AML-193 (cell line): ENCODE measurements at regions not wholly inside any gene's neighbourhood (a gene's known extent, or its start where the extent isn't known, plus 50 kb on each side); places are given as distances from the start of the nearest gene placed in this dataset.
"Not testable (repeated sequence)": the region's sequence is repeated elsewhere in the genome, so short reads cannot be mapped to it uniquely, and the experiment has no call there.

Experiments used
- DNase-seq, 2 experiments: peaks; one replicate each; lab custom pipeline; 2025; lab: John Stamatoyannopoulos, UW

DNA sequence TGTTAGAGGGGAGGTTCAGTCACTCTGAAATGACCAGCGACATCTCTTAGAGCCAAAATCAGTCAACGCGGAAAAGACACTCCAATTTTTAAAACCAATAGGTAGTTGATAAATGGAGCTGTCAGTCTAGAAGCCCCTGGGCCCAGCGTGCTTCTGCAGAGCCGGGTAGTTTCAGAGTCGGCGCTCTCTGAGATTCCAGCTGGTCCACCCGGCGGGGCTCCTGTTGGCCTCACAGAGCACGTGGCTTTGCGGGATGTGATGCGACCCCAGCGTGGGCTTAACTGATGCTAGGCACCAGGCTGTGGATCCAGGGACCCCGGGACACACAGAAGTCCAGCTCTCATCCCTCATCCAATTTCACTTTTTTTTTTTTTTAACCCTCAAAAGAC, 245.9 kb downstream of the BCL2L11 start:
- not testable (repeated sequence) for DNase-seq

DNA sequence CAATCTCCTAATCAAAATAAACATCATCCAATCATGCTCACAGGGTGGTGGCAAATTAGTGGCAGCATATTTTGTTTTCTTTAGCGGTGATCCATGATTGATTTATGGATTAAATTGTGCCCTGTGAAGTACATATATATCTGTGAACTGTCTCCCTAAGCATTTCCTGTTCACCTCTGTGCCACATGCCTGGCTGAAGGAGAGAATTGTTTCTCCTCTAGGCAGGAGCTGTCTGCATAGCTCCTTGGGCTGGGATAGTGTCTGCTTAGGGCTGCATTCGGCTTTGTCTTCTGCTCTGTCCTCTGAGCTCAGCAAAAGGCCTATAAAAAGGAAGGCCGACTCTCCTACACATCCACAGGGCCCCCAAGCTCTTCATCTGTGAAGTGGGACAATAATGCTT, 246.4 kb downstream of the BCL2L11 start:
- DNase-seq: not testable (repeated sequence)

DNA sequence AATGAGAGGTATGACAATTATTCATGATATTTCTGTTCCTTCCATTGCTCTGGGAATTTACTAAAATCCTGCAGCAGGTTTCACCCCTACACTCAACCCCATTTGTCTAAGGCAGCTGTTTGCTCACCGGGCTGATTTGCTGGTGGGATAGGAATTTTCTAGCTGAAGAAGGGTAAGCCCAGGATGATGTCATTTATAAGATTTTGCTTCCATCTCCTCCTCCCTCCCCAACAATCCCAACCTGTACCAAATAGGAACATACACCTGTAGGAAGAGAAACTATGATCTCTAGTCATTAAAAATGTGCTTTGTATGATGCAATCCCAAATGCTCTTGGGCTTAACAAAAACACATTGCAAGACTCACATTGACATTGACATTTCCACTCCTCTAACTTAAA, 247.2 kb downstream of the BCL2L11 start:
- DNase-seq: not testable (repeated sequence)

DNA sequence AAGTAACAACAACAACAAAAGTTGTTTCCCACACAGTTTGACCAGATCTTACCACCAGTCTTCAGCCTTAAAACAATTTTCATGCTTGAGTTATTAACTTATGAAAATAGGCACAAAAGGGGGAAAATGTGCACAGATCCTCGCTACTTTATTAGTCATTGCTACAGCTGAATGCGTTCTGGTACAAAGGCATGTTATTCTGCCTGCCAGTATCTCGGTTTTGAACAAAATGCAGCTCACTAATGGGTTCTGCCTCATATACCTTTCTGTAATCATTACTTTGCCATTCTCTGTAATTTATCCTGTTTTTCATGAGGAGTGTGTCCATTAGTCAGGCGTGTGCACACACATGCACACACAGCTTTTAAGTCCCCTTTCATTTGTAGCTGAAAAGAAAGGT, 247.6 kb downstream of the BCL2L11 start:
- not testable (repeated sequence) for DNase-seq

DNA sequence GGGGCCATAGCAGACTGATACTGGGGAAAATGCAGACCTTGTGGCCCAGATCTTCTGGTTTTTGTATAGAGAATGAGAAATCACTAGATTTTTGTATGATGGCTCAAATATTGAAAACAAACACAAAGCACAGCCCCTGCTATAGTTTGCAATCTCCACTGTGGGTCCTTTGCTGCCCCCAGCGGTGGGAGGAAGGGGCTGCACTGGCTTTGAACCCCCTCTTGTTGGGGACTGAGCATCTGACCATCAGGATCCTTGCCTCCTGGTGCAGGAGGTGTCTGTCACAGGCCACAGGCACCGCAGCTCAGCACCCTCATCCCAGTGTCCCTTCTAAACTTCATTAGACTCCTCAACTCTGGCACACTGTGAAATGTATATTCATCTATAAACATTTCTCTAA, 252.3 kb downstream of the BCL2L11 start:
- DNase-seq: not testable (repeated sequence)

DNA sequence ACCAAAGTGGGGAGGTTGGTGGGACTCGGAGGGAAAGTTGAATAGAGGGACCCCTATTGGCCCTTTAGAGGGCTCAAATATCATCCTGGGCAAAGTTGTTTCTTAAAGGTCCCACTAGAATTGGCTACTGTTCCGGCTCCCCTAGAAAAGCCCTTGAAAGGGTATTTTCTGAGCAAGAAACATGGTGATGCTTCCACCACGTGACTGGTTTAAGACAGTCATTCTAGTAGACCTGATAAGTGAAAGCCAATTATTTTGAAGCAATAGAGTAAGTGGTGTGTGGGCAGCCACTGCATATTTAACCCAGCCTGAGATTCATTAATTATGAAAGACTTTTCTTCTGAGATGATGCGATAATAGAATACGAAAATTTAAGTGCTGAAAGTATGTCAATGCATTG, 253.3 kb downstream of the BCL2L11 start:
- not testable (repeated sequence) for DNase-seq

DNA sequence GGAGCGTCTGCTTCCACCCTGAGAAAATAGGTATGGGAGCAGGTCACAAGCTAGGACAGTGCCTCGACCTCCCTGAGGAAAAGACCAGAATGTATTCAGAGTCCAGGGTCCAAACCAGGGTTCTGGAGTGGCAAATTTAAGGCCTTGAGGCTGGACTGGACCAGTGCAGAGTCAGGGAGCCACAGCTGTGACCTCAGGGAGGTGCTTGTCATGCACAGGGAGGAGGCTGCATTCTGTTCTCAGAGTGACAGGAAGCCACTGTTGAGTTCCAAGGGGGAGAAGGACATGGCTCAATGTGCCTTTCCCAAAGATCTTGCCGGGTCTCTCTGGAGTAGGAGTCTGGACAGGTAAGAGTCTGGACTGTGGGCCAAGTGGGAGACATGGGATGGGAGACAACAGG, 254.0 kb downstream of the BCL2L11 start:
- DNase-seq: not testable (repeated sequence)

DNA sequence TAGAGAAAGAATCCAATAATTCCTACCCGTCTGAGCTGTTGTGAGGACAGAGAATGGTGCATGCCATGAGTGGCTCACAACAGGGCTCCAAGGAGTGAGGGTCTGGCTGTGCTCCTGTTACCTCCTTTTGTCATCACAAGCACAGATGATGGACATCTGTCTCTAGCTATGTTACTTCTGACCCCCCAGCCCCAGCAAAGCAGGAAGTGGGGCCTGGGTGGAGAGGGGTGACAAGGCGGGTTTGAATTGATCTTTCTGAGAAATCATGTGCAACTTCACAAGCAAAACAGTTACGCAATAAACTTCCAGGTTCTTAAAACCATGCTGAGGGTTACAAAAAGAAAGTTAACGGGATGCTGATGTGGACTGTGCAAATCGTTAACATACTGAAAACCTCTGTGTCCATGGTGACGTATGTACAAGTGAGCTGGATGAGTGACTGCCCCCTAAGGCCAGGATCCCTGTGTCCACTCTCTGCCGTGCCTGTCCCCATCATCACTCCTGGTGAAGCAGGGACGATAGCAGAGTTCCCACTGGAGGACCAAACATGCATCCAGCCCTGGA, 254.7 kb downstream of the BCL2L11 start:
- DNase-seq: not testable (repeated sequence)

DNA sequence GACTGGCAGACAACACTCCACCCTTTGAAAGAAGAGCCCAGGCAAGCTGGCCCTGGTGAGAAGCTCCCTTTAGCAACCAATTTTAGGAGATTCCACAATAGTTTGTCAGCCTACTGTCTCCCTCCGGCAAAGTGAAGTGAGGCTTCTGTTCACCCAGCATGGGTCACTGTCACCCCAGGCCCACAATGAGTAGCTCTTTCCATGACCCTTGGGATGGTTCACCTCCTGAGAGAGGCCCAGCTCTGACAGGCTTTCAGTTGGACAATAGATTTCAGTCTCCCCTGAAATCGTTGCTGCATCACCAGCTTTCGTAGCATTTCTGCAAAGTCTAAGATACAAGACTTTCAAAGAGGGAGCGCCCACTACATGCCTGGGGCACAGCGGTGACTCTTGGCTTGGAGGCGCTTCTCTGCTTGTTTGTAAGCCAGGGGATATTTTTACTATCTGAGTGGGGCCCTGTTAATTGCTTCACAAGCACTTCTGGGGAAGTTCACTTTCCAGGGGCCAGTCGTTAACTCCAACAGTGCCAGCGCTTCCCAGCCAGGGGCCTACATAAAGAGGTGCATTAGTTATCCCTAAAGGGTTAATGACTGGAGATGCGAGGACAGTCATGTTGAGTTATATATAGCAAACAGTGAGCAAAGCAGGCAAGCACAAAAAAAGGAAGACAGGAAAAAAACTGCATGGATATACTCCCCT, 255.7 kb downstream of the BCL2L11 start:
- DNase-seq: not testable (repeated sequence)

DNA sequence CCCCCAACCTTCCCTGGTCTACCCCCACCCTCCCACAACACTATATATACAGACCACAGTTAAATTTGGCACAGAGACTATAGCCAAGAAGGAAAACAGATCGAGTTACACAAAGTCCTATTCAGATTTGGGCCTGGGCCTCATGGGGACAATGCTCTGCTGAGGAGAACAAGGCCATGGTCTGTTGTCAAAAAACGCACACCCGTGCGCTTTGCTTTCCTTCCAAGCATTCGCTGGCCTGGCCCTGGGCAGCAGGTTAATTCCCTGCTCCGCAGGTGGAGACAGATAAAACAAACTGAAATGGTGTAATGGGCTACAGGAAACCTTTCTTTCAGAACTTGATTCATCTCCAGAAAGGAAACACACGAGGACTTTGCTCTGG, 256.2 kb downstream of the BCL2L11 start:
- not testable (repeated sequence) for DNase-seq

DNA sequence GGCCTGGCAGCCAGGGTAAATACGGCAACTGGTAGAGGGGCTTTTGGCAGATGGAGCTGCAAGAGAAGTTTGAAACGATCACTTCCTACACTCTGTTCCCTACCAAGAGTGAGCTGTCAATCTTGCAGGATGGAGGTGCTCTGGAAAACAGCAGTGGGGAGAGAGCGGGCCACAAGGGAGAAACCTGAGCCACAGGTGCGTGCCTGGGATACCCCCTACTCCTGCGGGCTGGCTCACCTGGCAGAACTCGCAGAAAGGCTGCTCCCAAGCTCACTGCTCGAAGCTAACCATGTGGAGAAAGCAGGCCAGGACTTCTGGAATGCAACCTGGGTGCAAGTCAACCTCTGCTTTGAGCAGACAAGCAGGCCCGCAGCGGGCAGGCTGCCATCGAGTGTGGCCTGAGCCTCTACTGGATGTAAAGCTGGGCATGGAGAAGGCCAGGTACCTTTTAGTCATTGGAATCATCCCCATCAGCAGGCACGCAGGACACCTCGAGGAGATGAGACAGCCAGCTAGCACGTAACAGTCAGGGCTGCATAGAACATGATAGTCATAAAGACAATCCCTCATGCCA, 256.8 kb downstream of the BCL2L11 start:
- not testable (repeated sequence) for DNase-seq

DNA sequence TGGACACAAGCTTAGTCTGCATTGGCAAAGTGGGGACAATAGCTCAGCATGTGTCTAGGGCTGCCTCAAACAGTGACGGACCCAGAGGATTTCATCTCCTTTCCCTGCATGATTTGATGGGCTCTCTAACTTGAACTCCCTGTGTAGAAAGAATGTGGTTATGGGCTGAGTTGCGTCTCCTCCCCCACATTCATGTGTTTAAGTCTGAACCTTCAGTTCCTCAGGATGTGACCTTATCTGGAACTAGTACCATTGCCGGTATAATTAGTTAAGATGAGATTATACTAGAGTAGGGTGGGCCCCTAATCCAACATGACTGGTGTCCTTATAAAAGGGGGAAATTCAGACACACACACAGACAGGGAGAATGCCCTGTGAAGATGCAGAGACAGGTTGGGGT, 257.6 kb downstream of the BCL2L11 start:
- not testable (repeated sequence) for DNase-seq

DNA sequence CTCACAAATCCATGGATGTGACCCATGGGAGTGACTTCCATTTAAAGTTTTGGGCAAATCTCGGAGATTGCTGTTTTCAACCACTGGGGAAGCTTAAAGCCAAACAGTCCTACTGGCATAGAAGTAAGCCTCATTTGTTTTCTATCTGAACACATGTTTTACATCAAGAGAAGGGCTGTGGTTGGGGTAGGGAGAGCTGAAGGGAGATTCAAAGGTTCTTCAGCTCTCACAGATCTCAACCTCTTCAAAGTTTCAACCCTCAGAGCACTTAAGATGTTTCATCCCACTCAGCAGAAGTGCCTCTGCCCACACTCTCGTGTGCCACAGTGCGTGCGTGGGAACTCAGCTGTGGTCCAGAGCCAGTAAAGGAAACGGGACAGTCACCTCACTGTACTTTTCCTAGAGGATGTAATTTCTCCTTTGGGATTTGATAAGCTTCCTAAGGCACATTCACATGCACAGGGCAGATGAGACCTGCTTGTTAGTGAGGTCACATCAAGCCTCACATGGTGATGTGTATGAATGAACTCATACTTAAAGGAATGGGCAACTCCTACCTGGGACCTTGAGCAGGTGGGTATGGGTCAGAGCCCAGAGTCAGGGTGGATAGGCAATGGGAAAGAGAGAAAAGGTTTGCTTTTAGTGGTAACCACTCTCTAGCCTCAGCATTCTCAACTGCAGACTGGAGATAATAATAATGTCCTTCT, 260.2 kb downstream of the BCL2L11 start:
- DNase-seq: not testable (repeated sequence)

DNA sequence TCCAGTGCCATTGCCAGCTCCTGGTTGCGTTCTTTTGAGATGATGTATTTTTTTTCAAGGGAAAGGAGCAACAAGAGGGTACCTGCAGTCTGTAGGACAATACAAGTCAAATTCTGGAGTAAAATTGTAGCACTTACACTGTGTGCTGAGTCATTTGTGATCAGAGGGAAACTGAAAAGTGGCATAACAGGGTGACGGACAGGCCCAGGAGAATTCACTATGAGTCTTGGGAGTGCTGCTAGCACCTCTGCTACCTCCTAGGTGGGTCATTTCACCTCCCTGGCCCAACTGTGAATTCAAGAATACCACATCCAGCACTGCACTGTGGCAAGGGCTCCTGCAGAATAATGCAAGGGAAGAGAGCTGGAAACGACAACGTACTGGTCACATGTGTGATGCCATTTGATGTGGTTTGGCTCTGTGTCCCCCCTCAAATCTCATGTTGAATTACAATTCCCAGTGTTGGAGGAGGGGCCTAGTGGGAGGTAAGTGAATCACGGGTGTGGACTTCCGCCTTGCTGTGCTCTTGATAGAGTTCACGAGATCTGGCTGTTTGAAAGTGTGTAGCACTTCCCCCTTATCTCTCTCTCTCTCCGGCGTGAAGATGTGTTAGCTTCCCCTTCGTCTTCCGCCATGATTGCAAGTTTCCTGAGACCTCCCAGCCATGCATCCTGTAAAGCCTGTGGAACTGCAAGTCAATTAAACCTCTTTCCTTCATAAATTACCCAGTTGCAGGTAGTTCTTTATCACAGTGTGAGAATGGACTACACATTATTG, 261.0 kb downstream of the BCL2L11 start:
- not testable (repeated sequence) for DNase-seq

DNA sequence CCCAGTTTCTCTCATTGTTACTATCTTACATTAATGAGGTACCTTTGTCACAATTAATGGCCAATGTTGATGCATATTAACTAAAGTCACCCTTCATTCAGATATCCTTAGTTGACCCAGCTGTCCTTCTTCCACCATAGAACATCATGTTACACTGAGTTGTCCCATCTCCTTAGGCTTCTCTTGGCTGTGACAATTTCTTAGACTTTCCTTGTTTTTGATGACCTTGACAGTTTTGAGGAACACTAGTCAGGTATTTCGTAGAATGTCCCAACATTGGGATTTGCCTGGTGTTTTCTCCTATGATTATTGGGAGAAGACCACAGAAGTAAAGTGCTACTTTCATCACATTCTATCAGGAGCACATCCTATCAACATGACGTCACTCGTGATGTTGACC, 261.8 kb downstream of the BCL2L11 start:
- DNase-seq: not testable (repeated sequence)

DNA sequence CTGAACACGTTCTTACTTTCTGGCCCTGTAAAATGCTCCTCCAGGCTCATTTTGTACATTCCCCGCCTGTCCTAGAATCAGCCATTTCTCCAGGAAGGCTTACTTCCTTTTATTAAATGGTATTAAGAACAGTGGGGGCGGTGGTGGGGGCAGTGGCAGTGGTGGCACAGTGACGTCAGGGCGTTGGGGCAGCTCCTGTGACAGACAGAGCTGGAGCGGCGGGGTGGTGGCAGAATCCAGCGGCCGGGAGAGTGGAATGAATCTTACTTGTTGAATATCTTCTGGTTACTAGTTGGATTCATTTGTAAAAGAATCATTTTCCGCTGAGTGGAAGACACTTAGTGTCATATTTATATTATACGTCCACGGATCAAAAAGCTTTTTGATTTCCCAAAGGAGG, 262.6 kb downstream of the BCL2L11 start:
- DNase-seq: not testable (repeated sequence)

DNA sequence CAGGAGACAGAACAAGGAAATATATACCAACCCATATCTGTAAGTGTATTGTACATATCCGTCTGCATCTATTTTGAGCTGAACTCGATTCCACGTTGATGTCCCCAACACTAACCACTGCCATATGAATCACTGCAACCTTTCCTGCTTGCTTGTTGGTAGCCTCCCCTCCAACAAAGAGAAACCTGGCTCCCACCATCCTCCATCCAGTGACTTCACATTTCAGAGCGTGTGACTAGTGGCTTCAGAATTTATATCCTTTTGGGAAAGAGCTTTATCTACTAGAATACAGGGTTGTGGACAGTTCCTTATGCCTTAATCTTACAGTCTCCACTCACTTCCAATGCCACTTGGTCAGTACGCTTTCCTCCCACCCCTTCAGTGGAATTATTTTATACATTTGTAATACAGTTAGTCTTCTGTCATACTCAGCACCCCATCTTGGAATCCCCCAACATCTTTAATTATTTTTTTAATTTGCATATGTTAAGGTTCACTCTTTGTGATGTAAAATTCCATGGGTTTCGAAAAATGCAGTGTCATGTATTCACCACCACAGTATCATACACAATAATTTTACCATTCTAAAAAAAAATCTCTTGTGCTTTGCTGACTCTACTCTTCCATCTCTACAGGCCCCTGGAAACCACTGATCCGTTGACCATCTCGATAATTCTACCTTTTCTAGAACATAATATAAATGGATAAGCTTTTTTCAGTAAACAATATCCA, 264.7 kb downstream of the BCL2L11 start:
- not testable (repeated sequence) for DNase-seq

DNA sequence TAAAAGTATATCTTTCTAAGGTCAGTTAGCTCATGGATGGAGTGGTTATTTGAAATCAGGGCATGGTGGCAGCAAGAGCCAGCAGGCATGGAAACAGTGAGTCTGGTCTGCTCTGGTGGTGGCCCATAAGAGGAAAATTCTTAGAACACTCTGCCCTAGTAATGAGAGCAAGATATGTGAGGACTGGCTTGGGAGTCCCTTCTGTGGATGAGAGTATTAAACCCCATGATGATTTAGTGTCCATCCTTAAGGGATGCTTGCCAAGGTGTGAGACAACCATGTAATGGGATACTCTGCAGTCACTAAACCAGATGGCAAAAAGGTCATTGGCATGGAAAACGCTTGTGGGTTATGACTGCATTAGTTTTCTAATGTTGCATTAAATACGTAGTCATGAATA, 269.9 kb downstream of the BCL2L11 start:
- not testable (repeated sequence) for DNase-seq

DNA sequence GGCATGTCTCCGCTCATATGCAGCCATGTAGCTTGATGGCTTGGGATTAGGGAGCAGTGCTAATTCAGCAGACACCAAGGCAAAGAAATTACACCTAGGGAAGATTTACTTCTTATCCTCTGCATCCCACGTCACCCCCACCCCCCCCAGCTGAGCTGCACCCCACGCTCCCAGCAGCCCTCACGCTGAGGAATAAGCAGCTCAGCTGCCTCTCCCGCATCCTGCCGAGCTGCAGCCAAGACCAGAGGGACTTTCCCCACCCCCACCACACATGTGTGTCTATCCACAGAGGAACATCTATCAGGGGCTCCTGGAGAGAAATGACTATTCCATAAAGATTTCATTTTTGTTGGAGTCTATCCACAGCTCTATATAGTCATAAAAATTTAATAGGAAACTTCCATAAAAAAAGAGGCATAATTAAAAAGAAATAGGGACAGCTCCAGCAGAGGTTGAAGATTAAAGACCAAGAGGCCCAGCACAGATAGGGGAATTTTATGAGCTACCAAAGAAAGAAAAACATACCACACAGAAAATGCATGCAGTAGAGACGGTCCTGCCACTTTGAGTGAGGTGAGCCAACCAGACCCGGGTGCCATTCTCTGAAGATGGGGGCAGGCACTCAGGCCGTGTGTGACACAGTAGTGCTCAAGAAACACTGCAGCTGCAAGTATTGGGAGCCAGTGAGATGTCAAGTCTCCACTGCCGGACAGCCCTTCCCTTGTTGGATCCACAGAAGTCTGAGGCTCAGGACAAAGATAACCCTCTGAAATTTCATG, 274.8 kb downstream of the BCL2L11 start:
- not testable (repeated sequence) for DNase-seq

DNA sequence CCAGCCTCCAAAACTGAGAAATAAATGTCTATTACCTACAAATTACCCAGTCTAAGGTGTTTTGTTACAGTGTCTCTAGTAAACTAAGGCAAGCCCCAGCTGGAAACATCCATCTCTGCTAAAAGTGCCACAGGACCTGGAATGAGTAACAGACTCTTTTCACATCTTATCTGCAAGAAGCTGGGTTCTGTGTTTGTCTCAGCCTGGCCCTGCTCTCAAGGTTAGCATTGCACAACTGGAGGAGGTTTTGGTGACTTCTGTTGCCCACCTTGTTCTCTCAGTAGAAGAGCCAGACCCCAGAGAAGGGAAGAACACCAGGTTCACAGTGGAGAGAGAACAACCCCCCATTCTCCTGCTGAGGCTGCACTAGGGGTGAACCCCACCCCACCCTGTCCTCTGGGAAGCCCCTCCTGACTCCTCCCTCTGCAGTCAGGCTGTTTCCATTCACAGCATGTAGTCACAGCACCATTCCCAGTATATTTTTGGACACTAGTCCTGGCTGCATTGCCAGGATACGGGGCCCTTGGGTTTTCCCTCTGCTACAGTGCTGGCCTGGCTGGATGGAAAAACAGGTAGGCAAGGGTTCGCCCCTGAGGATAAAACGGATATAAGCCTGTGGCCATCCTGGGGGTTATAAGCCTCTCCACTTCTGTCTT, 280.0 kb downstream of the BCL2L11 start:
- not testable (repeated sequence) for DNase-seq
